ENCODE measurements at regions not wholly inside any gene's neighbourhood (a gene's known extent, or its start where the extent isn't known, plus 50 kb on each side); places are given as distances from the start of the nearest gene placed in this dataset.

DNA sequence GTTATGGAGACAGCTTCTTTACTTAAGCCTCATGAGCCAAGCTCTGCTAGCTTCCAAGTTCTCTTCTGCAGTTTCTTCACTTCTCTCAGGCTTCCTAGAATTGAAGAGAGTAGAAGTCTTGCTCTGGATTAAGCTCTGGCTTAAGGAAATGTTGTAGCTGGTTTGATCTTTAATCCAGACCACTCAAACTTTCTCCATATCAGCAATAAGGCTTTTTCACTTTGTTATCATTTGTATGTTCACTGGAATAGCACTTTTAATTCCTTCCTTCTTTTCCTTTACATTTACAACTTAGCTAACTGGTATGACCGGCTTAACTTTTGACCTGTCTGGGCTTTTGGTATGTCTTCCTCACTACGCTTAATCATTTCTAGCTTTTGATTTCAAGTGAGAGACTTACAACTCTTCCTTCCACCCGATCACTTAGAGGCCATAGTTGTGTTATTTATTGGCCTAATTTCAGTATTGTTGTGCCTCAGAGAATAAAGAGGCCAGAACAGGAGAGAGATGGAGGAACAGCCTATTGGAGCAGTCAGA lies 236.6 kb upstream of the BMP2 start:
- no peak for TF ChIP-seq POLR2AphosphoS5 (IDR thresholded peaks at IDR 0.05; ENCODE audit: low read depth)
- TF ChIP-seq CTCF (IDR thresholded peaks at IDR 0.05; ENCODE audit: insufficient read depth, low read length), result no peak

Data from HL-60 (cell line).